ENCODE measurements at regions not wholly inside any gene's neighbourhood (a gene's known extent, or its start where the extent isn't known, plus 50 kb on each side); places are given as distances from the start of the nearest gene placed in this dataset.

GRCh38 chr2:62595474-62595873 lies 89.5 kb upstream of the TMEM17 start:
- DNase-seq: no peak

- DNase-seq: no peak
These were observed 87.8 kb upstream of the TMEM17 start for GRCh38 chr2:62593825-62594224.

- no peak for DNase-seq
These were observed 85.5 kb upstream of the TMEM17 start for GRCh38 chr2:62591491-62591890.

DNA sequence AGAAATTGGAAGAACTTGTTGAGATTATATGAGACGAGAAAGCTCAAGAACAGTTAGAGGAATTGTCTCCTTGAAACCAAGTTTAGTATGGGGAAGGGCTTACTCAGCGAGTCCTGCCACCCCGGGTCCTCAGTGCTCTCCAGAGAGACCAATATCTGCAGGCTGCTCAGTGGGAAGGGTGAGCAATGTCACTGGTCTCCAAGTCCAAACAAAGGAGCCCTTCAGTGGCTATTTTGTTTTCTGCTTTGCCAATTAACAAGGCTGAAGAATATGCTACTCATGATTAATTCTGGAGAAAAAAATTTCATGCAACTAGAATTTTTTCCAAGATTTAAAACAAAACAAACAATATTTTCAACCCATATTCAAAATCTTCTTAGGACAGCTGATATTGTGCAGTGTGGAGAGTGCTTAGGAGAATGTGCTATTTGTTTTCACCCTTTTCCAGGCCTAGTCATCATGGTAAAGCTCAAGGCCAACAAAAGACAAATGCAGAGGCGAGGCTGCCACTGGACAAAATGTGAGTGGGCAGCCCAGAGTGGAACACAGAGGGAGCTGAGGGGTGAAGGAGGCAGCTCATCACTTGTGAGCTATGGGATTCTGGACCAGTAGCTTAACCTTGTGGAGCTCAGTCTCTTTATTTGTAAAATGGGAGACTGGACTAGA lies 83.8 kb upstream of the TMEM17 start:
- no peak for DNase-seq

DNA sequence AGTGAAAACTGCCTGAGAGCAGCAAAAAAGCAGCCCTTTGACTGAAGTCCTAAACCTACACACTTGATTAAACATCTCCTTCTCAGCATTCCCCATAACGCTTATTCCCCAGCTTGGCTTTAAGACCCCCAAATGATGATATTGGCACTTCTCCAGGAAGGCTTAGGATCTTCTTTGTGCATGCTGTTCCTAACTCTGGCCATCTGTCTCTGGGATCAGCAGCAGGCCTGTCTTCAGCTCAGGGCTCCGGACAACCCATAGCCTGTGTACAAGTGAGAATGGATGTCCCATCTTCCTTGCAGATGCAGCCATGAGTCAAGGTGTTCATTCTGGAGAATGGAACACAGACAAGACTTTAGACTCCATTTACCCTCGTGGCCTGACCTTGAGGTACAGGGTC lies 81.6 kb upstream of the TMEM17 start:
- no peak for DNase-seq

DNA sequence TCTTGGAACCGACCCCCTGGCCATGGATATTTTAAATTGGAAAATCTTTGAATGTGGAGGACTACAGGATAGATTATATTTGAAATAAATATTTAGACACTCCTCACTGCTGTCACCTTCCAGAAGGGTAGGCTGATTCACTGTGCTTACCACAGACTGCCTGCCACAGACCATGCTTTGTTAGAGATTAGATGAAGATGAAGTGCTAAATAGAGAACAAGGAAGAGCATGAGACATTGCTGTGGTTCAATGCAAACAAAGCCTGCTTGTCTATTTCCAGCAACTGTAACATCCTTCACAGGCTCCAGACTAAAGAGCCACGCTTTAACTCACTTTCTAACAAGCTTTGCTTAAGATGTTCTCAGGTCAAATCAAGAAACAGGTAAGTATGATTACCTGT lies 81.0 kb upstream of the TMEM17 start:
- DNase-seq: no peak

DNA sequence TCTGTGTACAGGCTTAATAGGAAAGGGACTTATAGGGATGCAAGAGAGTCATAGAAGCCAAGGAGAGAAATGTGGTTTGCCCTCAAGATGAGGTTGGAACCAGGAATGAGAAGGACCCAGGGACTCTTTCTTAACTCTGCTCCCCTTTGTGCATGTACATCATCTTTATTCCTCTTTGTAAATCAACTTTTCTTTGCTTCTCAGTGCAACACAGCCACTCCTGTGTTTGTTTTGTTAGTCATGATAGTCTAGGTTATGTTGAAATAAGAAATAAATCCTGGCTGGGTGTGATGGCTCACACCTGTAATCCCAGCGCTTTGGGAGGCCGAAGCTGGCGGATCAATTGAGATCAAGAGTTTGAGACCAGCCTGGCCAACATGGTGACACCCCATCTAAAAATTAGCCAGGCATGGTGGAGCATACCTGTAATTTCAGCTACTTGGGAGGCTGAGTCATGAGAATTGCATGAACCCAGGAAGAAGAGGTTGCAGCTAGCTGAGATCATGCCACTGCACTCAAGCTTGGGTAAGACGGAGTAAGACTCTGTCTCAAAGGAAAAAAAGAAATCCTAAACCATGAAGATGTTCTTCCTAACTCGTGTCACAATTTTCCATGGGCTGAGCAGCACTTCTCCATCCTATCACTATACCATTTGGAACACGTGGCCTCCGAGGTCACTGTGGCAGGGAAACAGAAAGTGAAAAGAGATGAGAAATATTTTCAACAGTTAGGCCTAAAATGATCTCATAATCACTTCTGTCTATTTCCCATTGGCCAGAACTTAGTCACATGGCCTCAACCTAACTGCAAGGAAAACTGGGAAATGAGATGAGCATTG lies 73.0 kb upstream of the TMEM17 start:
- no peak for DNase-seq

DNA sequence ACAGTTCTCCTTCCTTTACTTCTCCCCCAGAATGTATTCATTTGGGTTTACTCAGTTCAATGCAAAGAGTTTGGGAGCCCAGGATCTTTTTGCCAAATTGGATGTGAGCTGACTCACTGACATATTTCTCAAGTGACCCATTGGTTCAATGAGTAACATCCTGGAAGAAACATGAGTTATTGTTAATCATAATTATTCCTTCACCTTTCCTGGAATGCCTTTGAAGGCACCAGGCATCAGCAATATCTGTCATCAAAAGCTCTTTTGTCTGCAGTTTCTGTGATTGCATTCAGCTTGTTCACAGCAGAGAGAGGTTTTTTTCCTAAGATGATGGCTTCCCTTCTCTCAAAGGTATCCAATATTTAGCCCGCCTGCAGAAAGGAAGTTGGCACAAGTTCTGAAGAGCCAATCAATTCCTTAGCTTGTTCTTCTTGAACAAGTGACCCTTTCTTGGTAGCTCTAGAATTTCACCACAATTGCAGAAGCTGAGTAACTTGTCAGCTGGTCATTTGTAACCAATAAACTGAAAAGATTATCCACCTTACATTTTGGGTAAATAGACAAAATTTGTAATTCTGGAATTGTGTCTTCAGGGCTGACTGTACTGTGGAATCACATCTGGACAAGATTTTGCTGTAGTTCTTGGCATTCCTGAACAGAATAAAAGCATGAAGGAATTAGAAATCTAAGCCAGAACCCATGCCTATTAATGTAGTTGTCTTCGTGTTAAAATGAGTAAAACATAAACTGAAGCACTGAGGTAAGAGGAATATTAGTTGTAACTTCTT lies 72.2 kb upstream of the TMEM17 start:
- DNase-seq: no peak

DNA sequence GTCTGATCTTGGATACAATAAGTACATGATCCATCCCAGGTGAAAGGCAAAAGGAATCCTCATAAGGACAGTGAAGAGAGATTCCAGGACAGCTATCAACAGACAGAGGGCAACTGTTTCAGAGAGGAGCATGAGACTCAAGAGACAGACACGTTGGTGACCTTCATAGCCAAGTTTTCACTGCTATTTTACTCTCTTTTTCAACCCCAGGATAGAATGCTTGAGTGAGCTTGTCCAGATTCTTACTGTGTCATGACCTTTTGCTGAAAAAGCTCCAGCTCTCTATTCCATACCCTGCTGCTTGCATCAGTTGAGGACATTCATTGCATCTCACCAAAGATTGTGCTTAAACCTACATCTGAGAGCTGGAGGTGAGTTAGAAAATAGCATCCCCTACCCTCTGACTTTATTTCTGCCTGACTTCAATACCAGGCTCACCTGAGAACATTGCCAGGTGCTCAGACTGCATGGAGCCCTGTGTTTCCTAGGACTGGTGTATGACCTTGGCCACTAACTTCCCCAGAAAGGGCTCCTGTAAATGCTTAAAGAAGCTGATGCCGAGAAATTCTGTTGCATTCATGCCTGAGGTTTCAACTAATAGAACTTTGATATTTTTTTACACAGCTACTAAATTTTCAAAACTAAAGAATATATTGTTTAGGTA lies 70.4 kb upstream of the TMEM17 start:
- DNase-seq: no peak

- DNase-seq: no peak
These were observed 67.9 kb upstream of the TMEM17 start for GRCh38 chr2:62573936-62574335.

DNA sequence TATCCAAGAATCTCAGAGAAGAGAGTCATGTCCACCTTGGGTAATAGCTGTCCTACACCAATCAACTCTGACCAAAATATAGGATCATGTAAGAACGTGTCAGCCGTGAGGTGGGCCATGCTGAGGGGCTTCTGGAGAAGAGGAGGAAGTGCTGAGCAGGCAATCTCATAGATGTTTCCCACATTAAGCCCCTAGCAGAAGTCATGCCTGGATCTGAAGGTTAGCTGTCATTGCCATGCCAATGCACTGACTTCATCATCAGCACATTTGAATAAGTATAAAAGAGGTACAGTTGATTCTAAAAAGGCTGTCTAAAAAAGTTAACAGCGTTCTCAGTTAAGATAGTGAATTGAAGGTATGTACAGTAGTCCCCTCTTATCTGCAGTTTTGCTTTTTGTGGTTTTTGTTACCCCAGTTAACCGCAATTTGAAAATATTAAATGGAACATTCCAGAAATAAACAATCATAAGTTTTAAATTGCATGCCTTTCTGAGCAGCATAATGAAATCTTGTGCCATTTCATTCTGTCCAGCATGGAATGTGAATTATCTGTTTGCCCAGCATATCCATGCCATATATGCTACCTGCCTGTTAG lies 67.2 kb upstream of the TMEM17 start:
- no peak for DNase-seq

DNA sequence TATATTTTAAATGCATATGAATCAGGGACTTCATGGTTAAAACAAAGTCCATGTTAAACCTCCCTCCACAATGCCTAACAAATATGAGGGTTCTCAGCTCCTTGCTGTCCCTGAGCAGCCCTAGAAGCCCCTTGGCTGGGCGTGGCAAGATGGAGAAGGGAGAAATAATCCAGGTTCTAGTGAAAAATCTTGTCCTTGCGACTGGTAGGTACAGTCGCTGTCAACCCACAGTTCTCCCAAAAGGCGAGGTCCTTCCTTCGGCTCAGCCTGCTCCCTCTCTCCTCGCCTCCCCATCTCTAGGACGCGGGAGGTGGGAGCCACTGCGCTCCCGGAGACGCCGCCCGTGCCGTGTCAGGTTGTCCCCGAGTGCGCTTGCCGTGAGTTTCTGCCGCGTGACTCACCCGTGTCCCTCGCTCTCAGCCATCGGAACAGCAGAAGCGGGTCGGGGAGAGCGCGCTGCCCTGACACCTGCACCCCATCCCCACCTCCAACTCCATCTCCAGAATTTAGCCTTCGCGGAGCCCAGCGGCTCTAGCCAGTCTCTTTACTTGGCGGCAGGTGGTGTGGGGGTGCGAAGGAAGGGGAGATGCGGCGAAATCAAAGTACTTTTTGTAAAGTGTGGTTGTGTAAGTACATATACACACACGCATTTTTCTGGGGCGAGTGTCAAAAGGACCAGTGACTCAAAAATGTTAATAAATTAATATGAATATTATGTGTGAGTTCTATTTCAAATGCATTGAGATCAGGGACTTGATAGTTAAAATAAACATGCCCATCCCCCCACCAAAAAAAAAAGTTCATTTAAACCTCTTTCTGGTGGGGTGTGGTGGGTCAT lies 65.1 kb upstream of the TMEM17 start:
- no peak for DNase-seq

GRCh38 chr2:62569907-62570841 lies 64.2 kb upstream of the TMEM17 start:
- no peak for DNase-seq

DNA sequence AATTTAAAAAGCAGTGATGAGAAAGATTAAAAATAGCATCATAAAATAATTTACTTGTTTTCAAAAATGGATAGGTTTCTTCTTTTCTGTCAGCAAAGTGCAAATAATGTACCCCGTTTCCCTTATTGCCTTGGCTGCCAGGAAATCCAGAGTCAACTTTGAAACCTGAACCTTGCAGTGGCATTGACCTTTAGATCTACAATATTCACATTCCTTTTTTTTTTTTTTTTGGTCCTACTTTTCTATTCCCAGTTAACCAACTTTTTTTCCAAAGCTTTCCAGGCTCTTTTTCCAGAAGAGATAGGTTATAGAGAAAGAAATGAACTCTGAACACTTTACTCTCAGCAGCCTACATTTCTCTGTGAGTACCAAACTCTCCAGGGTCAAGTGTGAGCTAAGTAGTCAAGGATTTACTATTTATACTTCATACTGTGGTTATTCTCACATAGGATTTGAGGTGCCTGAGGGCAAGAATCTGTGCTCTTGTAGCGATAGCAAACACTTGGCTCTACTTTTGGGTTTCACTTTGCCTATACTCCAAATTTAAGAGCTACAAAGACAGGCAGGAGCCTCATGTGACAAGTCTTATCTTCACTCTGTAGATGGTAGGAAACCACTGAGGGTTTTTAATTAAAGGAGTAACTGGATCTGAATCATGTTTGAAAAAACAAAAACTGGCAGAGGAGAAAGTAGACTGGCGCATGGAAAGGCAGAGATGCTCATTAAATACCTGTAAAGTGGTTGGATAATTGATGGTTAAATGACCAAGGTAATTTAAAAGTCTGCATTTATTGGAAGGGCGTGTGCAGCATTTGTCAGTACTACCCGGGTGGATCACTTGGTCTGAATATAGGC lies 63.2 kb upstream of the TMEM17 start:
- peak; percentile 89 for DNase-seq

DNA sequence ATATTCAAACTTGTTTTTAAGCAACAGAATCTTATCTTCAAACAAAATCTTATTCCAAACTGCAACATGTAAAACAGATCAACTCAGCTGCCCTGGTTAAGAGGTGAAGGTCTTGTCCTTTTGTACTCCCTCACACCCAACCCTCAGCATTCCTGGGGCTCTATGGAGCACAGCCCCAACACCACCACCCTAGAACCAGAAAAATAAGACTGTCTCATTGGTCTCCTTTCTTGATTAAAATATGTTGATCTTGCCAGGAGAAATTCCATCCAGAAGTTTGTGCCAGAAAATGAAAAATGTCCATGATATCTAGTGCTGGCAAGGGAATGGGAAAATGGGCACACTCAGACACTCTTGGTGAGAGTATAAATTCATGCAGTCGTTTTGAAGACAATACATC lies 62.1 kb upstream of the TMEM17 start:
- no peak for DNase-seq

- DNase-seq: no peak
These were observed 61.7 kb upstream of the TMEM17 start for GRCh38 chr2:62567669-62568068.

GRCh38 chr2:62566847-62567246 lies 60.9 kb upstream of the TMEM17 start:
- no peak for DNase-seq

DNA sequence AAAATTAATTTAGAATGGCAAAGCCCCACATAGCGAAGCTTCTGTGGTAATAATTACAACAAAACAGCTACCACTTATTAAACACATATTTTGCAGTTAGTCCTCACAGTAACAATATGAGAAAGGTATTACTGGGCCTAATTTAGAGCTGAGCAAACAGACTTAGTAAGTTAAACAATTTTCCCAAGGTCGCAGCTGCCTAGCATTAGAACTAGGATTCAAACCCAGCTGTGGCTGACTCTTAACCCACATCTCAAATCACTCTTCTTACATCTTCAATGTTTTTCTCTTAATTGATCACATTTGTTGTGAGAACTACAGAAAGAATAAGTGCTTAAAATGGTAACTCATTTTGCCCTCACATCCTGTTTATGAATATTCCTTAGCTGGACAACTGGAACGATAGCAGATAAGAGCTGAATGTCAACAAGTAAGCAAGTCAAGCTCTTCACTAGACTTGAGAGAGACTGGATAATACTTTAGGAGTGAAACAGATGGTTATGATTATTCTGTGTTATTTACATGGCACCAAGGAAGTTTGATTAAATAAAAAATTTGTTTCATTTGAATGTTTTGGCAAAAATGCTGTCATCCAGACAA lies 59.4 kb upstream of the TMEM17 start:
- DNase-seq: no peak

Measured in DMS79 treated with DMSO at 0.1 percent for 48 hours (cell line).